OCI-LY1 (cell line): ENCODE measurements at regions not wholly inside any gene's neighbourhood (a gene's known extent, or its start where the extent isn't known, plus 50 kb on each side); places are given as distances from the start of the nearest gene placed in this dataset.

Experiments used
- EZH2 ChIP-seq: fragments of 200-600 bp; sonication (generic), shearing (Covaris generic); IDR thresholded peaks from 2 replicates; pipeline ENCODE4 v1.8.0; 2017; ENCODE audit warnings: borderline replicate concordance, mixed run types, mild to moderate bottlenecking, antibody characterized with exemption, low read length, moderate library complexity, mixed read lengths
- TF ChIP-seq, protein P1 (sequence below): fragments of 200-600 bp; sonication (generic), shearing (Covaris generic); IDR thresholded peaks from 2 replicates; pipeline ENCODE4 v1.5.1; 2017; ENCODE audit warnings: mild to moderate bottlenecking, antibody characterized with exemption, low read length, moderate library complexity, mixed read lengths

DNA sequence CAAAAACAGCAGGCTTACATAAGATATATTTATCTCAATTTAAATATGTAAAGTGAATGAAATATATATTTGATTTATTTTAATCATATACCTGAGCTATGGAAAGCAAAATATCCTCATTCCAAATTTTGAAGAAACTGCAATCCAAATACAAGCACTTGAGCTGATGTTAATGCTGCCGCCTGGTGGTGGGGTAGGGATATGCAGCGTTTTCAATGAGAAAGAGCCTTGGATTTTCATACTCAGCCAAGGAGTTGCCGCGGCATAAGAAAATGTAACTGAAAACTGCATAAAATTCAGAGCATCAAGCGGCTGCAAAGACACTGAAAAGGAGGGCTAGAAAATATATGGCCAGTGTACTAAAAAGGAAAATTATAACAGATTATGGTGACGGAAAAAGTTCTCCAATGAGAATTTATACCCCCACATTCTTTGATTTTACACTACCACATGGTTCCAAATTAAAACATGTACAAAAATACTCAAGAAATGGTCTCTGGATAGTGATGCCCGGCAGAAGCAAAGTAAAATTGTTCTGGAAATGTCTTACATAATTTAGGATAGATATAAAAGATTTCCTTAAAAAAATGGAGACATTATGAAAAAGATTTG, 660.3 kb upstream of the PITX2 start:
- TF ChIP-seq, protein P1, sequence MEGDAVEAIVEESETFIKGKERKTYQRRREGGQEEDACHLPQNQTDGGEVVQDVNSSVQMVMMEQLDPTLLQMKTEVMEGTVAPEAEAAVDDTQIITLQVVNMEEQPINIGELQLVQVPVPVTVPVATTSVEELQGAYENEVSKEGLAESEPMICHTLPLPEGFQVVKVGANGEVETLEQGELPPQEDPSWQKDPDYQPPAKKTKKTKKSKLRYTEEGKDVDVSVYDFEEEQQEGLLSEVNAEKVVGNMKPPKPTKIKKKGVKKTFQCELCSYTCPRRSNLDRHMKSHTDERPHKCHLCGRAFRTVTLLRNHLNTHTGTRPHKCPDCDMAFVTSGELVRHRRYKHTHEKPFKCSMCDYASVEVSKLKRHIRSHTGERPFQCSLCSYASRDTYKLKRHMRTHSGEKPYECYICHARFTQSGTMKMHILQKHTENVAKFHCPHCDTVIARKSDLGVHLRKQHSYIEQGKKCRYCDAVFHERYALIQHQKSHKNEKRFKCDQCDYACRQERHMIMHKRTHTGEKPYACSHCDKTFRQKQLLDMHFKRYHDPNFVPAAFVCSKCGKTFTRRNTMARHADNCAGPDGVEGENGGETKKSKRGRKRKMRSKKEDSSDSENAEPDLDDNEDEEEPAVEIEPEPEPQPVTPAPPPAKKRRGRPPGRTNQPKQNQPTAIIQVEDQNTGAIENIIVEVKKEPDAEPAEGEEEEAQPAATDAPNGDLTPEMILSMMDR = peak; percentile 78
- TF ChIP-seq EZH2 = no peak
